ENCODE measurements at regions not wholly inside any gene's neighbourhood (a gene's known extent, or its start where the extent isn't known, plus 50 kb on each side); places are given as distances from the start of the nearest gene placed in this dataset.

GRCh38 chr3:107884719-107885460 lies 205.9 kb downstream of the CD47 start:
- TF ChIP-seq POLR2A (IDR thresholded peaks at IDR 0.05) (no peak), CTCF (IDR thresholded peaks at IDR 0.05) (no peak)

Measured in uterus (tissue), 2 donors.